ENCODE measurements at regions not wholly inside any gene's neighbourhood (a gene's known extent, or its start where the extent isn't known, plus 50 kb on each side); places are given as distances from the start of the nearest gene placed in this dataset.
"Not testable (repeated sequence)": the region's sequence is repeated elsewhere in the genome, so short reads cannot be mapped to it uniquely, and the experiment has no call there.

GRCh38 chr3:193922034-193922774 is 213.7 kb upstream of the HES1 start:
- Histone ChIP-seq H3K27me3 (ENCODE audit: insufficient read depth, poor library complexity, severe bottlenecking) (no peaks in the 10 kb centered on the region), H3K4me1 (ENCODE audit: insufficient read depth, poor library complexity, severe bottlenecking) (no peaks in the 10 kb centered on the region), H3K9me3 (ENCODE audit: severe bottlenecking) (no peaks in the 10 kb centered on the region), H3K4me3 (ENCODE audit: severe bottlenecking) (no peak overlapping the region), H3K27ac (ENCODE audit: poor library complexity, severe bottlenecking) (no peak overlapping the region), H3K36me3 (ENCODE audit: low read depth) (no peaks in the 10 kb centered on the region)
- ATAC-seq (ENCODE audit: low read depth) (no peak), DNase-seq (ENCODE audit: low spot score) (no peak)
- TF ChIP-seq CTCF (IDR thresholded peaks at IDR 0.05; ENCODE audit: poor library complexity, severe bottlenecking) = no peak

GRCh38 chr3:193923958-193924357 is 212.0 kb upstream of the HES1 start:
- not testable (repeated sequence) for H3K4me1 ChIP-seq (ENCODE audit: insufficient read depth, poor library complexity, severe bottlenecking); H3K36me3 ChIP-seq (ENCODE audit: low read depth); H3K27me3 ChIP-seq (ENCODE audit: insufficient read depth, poor library complexity, severe bottlenecking); H3K4me3 ChIP-seq (ENCODE audit: severe bottlenecking); H3K27ac ChIP-seq (ENCODE audit: poor library complexity, severe bottlenecking); DNase-seq (ENCODE audit: low spot score); H3K9me3 ChIP-seq (ENCODE audit: severe bottlenecking); ATAC-seq (ENCODE audit: low read depth)

- H3K36me3 ChIP-seq (ENCODE audit: low read depth); H3K4me3 ChIP-seq (ENCODE audit: severe bottlenecking); DNase-seq (ENCODE audit: low spot score); H3K4me1 ChIP-seq (ENCODE audit: insufficient read depth, poor library complexity, severe bottlenecking); H3K9me3 ChIP-seq (ENCODE audit: severe bottlenecking); H3K27me3 ChIP-seq (ENCODE audit: insufficient read depth, poor library complexity, severe bottlenecking); H3K27ac ChIP-seq (ENCODE audit: poor library complexity, severe bottlenecking); ATAC-seq (ENCODE audit: low read depth): not testable (repeated sequence)
Observed at GRCh38 chr3:193926071-193926470, 209.9 kb upstream of the HES1 start.

GRCh38 chr3:193927413-193928206 is 208.3 kb upstream of the HES1 start:
- H3K27ac ChIP-seq (ENCODE audit: poor library complexity, severe bottlenecking); H3K4me3 ChIP-seq (ENCODE audit: severe bottlenecking); H3K27me3 ChIP-seq (ENCODE audit: insufficient read depth, poor library complexity, severe bottlenecking); H3K36me3 ChIP-seq (ENCODE audit: low read depth); ATAC-seq (ENCODE audit: low read depth); DNase-seq (ENCODE audit: low spot score); H3K4me1 ChIP-seq (ENCODE audit: insufficient read depth, poor library complexity, severe bottlenecking); H3K9me3 ChIP-seq (ENCODE audit: severe bottlenecking): not testable (repeated sequence)

GRCh38 chr3:193928354-193929209 is 207.4 kb upstream of the HES1 start:
- Histone ChIP-seq H3K4me3 (ENCODE audit: severe bottlenecking) (no peak overlapping the region), H3K9me3 (ENCODE audit: severe bottlenecking) (no peaks in the 10 kb centered on the region), H3K27ac (ENCODE audit: poor library complexity, severe bottlenecking) (no peak overlapping the region), H3K27me3 (ENCODE audit: insufficient read depth, poor library complexity, severe bottlenecking) (no peaks in the 10 kb centered on the region), H3K4me1 (ENCODE audit: insufficient read depth, poor library complexity, severe bottlenecking) (peaks cover 7% of the 10 kb centered on the region), H3K36me3 (ENCODE audit: low read depth) (no peaks in the 10 kb centered on the region)
- ATAC-seq (ENCODE audit: low read depth) (peak; percentile 60; the same call in 2 of the 3 replicates), DNase-seq (ENCODE audit: low spot score) (no peak)
- no peak for TF ChIP-seq CTCF (IDR thresholded peaks at IDR 0.05; ENCODE audit: poor library complexity, severe bottlenecking)

- no peak for DNase-seq (ENCODE audit: low spot score)
- ATAC-seq (ENCODE audit: low read depth) = no peak
- no peak for TF ChIP-seq CTCF (IDR thresholded peaks at IDR 0.05; ENCODE audit: poor library complexity, severe bottlenecking)
- Histone ChIP-seq H3K9me3 (ENCODE audit: severe bottlenecking) (no peaks in the 10 kb centered on the region), H3K4me1 (ENCODE audit: insufficient read depth, poor library complexity, severe bottlenecking) (peaks cover 7% of the 10 kb centered on the region), H3K4me3 (ENCODE audit: severe bottlenecking) (no peak overlapping the region), H3K36me3 (ENCODE audit: low read depth) (no peaks in the 10 kb centered on the region), H3K27ac (ENCODE audit: poor library complexity, severe bottlenecking) (no peak overlapping the region), H3K27me3 (ENCODE audit: insufficient read depth, poor library complexity, severe bottlenecking) (no peaks in the 10 kb centered on the region)
Observed at GRCh38 chr3:193929373-193929772, 206.6 kb upstream of the HES1 start.

Data from RWPE2 (cell line).